C1 segment of cervical spinal cord (tissue), 14 donors: ENCODE measurements at regions not wholly inside any gene's neighbourhood (a gene's known extent, or its start where the extent isn't known, plus 50 kb on each side); places are given as distances from the start of the nearest gene placed in this dataset.

ENCODE experiments used
- DNase-seq, 14 donors: peaks; one replicate each; lab custom pipeline; 2025; lab: John Stamatoyannopoulos, UW

DNA sequence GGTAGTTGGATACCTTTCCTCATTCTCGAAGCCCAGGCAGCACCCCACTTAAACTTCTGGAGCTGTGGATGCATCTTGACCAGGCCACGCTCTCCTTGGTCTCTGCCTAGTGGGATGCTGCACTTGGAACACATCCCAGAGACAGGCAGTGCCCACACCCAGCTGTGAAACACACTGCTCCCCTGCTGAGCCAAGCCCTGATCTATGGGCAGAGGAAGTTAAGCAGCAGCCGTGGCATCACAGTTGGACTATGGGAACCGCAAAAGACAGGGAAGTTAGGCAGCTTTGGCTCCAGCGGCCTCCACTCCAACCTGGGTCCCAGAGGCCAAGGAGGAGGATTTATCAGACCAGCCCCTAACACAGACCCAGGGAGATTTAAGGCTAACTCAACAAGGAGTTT lies 284.8 kb upstream of the CCL2 start:
- no peak for DNase-seq

DNA sequence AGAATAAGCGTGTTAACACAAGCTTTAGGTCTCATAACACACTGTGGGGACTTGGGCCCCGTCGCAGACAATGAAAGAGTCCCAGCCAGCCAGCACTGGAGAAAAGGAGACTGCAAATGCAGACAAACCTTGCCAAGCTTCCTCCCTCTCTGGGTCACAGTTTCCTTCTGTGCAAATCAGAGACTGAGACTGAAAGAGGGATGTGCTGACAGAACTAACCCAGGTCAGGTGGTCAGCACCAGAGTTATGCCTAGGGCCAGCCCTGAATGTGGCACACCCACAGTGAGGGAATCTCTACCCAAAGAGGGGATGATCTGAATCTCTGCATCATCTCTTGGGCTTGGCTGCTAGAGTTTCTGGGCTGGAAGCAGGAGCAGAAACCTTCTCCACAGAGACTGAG lies 282.3 kb upstream of the CCL2 start:
- DNase-seq: no peak

DNA sequence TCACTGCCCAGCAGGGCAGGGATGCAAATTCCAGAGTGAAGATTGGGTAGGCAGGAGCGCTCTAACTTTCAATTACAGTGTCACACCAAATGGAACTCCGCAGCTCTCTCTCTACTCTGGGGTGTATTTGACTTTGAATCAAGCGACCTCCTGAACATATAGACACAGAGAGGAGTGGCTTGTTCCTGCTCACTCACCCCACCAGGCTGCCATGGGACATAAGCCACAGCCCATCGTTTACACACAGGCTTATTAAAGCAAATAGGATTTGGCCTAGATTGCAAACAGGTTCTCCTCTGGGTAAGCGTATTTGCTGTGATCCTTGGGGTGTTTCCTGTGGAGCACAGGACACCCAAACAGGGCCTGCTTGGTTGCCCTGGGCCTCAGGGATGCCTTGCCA lies 281.6 kb upstream of the CCL2 start:
- no peak for DNase-seq

GRCh38 chr17:33974276-33974675 lies 280.8 kb upstream of the CCL2 start:
- DNase-seq: no peak

DNA sequence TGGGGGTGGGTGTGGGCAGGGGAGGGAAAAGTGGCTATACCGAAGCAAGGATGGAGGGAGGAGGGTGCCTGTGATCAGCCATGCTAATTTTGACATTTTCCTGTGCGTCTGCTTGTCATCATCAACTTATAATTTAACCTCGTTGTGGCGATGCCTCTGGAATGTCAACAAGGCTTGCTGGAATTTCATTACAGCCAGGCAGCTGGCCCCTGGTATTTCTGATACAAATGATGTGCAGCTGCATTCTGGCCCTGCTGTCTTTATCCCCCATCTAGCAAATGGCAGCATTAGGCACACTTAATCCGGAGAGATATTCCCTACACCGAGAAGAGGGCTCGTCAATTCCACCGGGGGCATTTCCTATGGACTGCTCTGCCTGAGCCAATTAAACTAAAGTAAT lies 278.3 kb upstream of the CCL2 start:
- no peak for DNase-seq

DNA sequence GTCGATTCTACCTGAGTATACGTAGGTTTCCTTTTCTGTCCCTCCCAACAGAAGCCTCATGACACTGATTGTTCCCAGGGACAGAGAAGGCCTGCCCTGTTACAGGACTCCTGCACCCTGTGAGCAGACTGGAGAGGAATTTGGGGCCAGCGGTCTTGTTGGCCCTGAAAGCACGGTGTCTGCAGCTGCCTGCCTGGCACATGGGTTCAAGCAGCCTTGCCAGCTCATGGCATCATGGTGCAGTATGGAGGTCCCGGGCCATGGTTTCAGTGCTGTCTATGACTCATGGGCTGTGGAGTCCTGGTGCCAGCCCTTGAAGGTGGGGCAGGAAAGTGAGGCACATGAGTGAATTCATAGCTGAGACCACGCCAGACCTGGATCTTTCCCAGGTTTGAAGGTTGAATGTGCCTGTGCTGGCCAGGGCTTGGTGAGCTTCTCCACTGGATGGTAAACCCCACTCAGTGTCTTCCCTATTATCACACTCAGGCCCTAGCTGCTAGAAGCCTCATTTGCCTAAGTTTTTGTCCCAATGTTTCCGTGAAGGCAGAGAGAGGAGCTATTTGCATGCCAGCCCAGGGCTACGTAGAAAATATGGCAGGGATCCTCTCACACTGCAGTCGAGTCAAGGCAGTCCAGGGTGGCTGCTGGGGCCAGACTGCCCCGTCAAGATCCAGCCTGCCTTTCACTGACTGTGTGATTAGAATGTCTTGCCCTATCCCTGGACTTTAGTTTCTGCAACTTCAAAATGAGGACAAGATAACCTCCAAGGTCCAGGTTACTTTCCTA lies 277.2 kb upstream of the CCL2 start:
- no peak for DNase-seq

DNA sequence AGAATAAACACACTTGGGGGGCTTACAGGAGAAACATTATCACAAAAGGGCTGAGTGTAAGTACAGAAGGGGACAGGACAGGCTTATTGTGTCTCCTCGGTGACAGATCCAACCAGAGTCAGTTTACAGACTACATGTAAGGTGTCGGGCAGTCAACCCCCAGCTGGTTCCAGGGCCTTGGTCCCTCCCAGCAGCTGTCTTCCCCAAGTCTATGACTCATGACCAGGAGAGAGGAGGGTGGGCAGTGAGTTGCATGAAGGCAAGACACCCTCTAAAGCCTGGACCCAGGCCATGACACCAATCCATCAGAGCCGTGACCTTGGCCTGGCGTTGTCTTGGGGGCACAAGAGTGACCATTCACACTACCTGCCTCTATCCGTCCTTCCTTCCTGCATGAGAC lies 276.2 kb upstream of the CCL2 start:
- no peak for DNase-seq

- no peak for DNase-seq
These were observed 274.9 kb upstream of the CCL2 start for GRCh38 chr17:33980193-33980592.

GRCh38 chr17:33981711-33982601 lies 273.1 kb upstream of the CCL2 start:
- DNase-seq: no peak

GRCh38 chr17:33982909-33983308 lies 272.2 kb upstream of the CCL2 start:
- no peak for DNase-seq

- peak in 1 of 14 donors; percentile 69 for DNase-seq
These were observed 271.1 kb upstream of the CCL2 start for GRCh38 chr17:33983824-33984574.

GRCh38 chr17:33986088-33986487 lies 269.0 kb upstream of the CCL2 start:
- no peak for DNase-seq

GRCh38 chr17:33986566-33986965 lies 268.5 kb upstream of the CCL2 start:
- no peak for DNase-seq

GRCh38 chr17:33987162-33987561 lies 267.9 kb upstream of the CCL2 start:
- DNase-seq: no peak

DNA sequence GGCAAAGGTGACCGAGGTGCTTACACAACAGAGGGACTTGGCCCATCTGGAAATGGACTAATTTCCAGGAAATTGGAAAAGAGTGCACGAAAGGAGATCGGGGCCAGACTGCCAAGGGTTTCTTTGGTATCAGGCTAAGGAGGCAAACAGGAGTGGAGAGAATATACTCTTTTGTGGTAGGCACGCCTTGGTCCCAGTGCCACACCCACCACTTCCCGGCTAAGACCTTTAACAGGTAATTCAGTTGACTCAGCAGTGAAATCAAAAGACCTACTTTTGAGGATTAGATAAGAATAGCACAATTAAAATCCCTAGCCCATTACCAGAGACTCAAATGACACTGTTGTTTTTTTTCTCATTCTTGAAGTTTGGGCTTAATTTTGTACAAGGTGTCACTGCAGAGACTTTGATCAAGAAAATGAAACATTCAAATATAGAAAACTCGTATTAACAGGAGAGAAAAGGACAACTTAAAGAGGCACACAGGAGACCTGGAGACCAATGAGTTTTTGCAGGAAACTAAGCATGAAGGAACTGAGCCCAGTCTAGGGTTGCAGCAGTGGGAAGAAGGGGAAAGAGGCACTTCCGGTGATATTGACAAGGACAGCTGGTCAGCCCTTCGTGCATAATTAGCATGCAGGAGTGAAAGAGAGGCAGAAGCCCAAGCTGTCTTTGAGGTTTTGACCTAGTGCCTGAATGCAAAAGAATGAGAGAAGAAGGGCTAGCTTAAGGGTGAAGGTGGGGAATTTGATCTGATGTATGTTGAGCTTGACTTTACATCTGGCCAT lies 265.5 kb upstream of the CCL2 start:
- no peak for DNase-seq

DNA sequence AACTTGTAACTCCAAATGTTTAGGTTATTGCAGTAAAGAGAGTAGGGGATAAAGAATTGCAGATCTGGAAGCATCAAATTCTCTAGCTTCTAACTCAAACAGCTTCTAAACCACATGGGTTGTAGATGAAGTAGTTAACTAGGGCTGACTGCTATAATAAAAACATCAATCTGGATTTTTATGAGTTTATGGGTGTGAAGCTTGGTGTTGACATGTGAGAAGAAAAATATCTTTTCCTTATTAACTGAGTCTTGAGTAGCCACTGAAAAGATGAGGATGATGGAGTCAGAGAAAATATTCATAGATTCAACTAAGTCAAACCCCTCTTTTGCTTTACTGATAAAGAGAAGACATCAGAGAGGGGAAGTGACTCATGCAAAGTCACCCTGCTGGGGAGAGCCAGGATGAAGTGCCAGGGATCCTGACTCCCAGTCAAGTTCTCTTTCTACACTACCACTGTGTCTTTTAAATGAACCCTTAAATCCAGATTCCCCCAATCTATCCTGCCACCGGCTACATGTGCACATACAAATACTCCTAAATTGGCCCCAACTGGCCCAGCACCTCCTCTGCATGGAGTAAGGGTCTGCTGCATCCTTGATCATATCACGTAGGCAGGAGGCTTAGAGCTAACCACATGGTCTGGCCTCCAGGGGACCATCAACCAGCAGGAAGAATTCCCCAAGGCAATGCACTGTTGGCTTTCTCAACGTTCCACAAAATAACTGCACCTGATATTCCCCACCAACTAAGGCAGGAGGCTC lies 264.0 kb upstream of the CCL2 start:
- no peak for DNase-seq

DNA sequence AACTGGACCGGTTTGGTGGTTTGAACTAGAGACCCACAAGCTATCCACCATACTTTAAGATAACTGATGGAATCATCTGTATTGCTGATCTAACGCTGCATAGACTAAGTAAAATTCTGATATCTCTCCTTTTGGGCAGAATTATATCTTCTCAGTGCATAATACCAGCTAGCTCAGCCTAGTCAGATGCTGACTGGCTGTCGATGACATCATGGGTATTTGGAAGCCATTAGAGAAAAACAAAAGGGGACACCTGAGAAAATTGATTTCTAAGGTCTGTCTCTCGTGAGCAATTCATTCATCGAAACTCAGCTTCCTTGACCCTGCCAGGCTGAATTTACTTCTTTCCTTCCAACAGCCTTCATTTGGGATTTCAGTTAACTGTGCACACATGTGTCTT lies 263.0 kb upstream of the CCL2 start:
- no peak for DNase-seq

- DNase-seq: no peak
These were observed 254.4 kb upstream of the CCL2 start for GRCh38 chr17:34000639-34001038.

DNA sequence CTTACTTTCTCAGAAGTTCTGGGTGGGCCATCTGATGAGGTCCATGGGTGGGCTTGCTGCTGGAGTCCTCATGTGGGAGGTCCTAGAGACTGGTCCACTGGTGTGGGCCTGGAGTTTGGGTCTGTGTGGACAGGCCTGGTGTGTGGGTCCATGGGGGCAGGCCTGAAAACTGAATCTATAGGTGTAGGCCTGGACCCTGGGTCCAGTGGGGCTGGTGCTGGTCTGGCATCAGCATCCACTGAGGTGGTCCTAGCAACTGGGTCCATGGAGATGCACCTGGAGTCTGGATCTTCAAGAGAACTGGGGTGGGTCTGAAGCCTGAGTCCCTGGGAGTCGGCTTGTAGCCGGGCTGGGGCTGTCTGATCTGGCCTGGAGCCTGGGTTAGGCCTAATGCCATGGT lies 253.8 kb upstream of the CCL2 start:
- no peak for DNase-seq

DNA sequence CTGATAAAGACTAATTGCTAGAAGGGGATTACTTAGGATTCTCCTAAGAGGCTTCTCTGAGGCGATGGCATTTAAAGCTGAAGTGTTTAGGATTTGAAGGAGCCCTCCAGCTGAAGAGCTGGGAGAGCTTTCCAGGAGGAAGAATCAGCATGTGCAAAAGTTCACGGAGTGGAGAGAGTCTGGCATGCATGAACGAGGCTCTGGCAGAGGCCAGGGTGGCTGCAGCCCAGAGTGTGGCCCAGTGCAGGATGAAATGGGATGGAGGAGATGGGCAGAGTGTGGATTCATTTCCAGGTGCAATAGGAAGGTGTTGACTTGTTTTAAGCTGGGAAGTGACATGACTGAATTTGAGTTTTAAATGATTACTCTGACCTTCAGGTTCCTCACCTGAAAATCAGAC lies 249.0 kb upstream of the CCL2 start:
- no peak for DNase-seq

GRCh38 chr17:34008125-34008524 lies 247.0 kb upstream of the CCL2 start:
- DNase-seq: no peak
